NCI-H2196 treated with DMSO at 0.1 percent for 48 hours (cell line): ENCODE measurements at regions not wholly inside any gene's neighbourhood (a gene's known extent, or its start where the extent isn't known, plus 50 kb on each side); places are given as distances from the start of the nearest gene placed in this dataset.
"Not testable (repeated sequence)": the region's sequence is repeated elsewhere in the genome, so short reads cannot be mapped to it uniquely, and the experiment has no call there.

ENCODE experiments used
- DNase-seq: peaks from one replicate; lab custom pipeline; 2025; ENCODE audit not compliant: unreplicated experiment; lab: John Stamatoyannopoulos, UW

GRCh38 chr18:28504066-28504465 lies 327.1 kb upstream of the CDH2 start:
- DNase-seq: no peak

DNA sequence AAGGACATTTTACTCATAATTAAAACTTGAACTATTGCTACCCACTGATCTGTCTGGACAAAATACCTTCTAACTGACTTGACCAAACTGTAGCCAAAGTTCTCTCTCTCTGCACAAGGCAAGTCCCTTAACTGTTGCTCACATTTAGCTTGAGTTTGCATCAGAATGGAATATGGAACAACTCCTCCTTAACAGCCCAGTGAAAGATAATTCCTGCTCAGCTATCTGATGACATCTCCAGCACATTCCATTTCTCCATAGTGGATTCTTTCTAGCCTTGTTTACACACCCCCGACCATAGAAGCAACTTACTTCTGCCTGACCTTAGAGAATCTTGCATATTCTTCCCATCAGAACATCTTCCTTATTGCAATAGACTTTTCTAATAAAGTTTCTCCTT lies 317.2 kb upstream of the CDH2 start:
- DNase-seq: no peak

DNA sequence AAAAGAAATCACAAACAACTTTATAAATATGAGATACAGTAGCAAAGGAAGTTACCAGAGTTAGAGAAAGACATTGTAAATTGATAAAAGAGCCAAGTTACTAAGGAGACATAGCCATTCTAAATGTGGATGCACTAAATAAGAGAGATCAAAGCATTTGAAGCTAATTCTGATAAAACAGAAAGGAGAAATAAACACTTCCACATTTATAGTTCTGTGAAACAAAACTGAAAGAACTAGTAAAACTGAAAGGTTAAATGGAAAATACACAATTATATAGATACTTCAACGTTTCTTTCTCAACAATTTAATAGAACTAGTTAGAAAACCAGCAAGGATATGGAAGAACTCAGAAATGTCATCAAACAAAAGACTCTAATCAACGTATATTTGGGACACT lies 309.0 kb upstream of the CDH2 start:
- no peak for DNase-seq

DNA sequence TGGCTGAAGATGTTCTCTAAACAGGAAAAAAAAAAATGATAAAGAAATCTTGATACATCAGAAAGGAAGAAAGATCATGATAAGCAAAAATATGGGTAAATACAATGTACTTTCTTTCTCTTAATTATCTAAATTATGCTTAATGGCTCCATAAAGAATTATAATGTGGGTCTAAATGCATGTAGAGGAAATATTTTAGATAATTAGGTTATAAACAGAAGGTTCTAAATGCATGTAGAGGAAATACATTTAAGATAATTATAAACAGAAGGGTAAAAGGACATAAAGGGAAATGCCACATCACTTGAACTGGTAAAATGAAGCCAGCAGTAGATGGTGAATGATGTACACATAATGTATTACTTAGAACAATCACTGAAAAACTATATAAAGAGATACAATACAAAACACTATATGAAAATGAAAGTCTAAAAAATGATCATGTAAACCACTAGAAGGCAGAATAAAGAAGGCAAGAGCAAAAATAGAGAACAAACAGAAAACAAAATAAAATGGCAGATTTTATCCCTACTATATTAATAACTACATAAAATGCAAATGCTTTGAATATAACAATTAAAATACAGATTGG lies 308.4 kb upstream of the CDH2 start:
- no peak for DNase-seq

DNA sequence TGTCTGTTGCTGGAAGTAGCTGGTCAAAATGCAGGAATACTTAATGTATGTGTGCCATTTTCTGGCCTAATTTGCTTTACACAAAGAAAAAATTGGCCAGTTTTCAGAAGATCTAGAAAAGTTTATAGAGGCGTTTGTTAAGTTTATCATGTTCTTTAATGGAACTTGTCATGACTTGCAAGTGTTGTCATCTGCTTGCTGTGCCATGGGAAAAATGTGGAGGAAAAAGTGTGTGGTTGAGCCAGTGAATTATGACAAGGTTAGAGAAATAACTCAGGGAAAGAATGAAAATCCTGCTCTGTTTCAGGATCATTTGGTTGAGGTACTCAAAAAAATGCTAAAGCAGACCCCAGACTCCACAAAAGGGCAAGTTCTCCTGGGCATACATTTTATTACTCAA lies 301.6 kb upstream of the CDH2 start:
- no peak for DNase-seq

- no peak for DNase-seq
These were observed 299.4 kb upstream of the CDH2 start for GRCh38 chr18:28476302-28476701.

DNA sequence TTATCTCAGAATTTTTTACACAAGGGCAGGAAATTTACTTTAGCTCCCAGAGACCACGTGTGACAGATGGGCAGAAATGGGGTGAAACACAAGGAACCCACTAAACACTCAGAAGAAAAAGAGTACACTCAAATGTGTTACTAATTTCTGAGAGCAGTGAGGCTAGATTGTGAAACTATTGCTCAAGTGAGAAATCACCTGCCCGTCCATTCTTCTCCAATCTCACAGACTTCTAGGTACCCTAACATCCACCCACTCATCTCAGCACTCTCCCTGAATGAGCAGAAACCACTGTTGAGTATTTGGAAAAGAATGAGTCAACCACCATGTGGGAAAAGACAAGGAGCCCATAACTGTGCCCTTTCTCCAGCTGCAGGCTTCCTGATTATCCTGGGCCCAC lies 293.0 kb upstream of the CDH2 start:
- DNase-seq: no peak

GRCh38 chr18:28468901-28469300 lies 292.0 kb upstream of the CDH2 start:
- no peak for DNase-seq

DNA sequence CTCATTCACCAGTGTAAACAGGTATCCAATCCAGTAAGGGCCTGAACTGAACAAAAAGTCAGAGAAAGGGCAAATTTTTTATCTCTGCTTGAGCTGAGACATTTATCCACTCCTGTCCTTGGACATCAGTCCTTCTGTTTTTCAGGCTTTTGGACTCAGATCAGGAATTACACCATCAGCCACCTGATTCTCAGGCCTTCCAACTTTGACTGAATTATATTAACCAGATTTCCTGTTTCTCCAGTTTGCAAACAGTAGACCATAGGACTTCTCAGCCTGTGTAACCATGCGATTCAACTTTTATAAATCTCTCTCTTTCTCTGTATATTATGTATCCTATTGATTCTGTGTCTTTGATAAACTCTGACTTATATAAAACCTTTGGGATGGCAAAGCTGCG lies 289.3 kb upstream of the CDH2 start:
- DNase-seq: no peak

DNA sequence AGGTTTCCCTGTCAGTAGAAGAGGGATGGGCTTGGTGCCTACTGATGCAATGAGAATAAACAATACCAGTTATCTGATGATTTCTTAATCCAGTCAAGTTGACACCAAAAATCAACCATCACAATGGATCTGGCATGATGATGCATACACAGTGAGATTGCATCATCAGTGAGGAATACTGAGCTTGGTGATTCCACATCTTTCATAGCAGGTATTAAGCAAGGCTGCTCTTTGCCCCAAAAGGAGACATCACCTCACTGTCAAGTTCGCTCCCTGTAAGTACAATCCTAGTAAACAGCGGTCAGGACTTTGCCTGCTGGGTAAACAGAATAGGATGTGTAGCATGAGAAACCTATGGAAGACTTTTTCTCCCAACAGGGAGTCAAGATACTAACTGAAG lies 282.7 kb upstream of the CDH2 start:
- no peak for DNase-seq

- DNase-seq: no peak
These were observed 281.8 kb upstream of the CDH2 start for GRCh38 chr18:28458751-28459150.

GRCh38 chr18:28457784-28458183 lies 280.9 kb upstream of the CDH2 start:
- DNase-seq: no peak

DNA sequence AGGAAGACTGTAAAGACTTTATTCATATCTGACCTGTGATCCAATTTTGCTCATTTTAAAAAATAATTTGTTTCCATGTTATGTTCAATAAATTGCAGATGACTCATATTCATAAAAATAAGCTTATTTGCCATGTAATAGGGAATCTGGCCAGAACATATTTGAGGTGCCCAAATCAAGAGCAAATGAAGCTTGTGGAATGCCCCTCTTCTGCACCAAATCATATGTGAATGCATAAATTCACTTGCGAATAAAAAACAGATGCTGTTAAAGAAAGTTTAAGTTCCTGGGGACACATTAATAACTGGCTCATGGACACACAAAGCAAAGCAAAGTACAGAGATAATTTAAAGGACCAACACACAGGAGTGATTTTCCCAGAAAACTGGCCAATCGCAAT lies 279.0 kb upstream of the CDH2 start:
- DNase-seq: no peak

DNA sequence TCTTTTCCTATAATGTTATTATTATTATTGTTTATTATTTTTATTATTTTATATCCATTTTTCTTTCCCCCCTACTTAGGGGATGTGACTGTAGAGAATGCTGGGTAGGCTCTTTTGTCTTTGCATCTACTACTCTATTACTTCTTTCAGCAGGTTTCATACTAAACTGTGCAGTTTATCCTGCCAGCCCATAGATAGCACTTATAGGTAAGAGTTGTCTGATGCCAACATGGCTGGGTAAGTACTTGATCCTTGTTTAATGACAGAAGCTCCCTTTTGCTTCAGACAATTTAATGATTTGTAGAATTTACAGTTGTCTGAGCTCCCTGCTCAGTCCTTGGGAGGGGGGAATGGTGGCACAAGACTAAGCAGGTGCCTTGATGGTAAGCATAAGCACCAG lies 262.9 kb upstream of the CDH2 start:
- no peak for DNase-seq

DNA sequence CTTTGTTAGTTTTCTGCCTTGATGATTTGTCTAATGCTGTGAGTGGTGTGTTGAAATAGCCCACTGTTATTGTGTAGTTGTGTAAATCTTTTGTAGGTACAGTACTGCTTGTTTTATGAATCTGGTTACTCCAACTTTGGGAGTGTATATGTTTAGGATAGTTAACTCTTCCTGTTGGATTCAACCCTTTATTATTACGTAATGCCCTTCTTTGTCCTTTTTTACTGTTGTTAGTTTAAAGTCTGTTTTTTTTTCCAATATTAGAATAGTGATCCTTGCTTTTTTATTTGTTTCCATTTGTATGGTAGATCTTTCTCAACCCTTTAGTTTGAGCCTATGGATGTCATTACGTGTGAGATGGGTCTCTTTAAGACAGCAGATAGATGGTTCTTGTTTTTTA lies 261.5 kb upstream of the CDH2 start:
- DNase-seq: no peak

- no peak for DNase-seq
These were observed 255.4 kb upstream of the CDH2 start for GRCh38 chr18:28432339-28432738.

DNA sequence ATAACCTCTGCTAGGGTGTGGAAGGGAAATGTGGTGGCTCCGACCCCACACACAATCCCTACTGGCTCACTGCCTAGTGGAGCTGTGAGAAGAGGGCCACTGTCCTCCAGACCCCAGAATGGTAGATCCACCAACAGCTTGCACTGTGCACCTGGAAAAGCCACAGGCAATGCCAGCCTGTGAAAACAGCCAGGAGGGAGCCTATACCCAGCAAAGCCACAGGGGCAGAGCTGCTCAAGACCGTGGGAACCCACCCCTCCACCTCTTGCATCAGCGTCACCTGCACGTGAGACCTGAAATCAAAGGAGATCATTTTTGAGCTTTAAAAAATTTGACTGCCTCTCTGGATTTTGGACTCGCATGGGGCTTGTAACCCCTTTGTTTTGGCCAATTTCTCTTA lies 249.0 kb upstream of the CDH2 start:
- no peak for DNase-seq

- DNase-seq: no peak
These were observed 245.6 kb upstream of the CDH2 start for GRCh38 chr18:28422577-28422976.

- not testable (repeated sequence) for DNase-seq
These were observed 245.0 kb upstream of the CDH2 start for GRCh38 chr18:28421950-28422349.

- DNase-seq: no peak
These were observed 235.6 kb upstream of the CDH2 start for GRCh38 chr18:28412521-28412920.

DNA sequence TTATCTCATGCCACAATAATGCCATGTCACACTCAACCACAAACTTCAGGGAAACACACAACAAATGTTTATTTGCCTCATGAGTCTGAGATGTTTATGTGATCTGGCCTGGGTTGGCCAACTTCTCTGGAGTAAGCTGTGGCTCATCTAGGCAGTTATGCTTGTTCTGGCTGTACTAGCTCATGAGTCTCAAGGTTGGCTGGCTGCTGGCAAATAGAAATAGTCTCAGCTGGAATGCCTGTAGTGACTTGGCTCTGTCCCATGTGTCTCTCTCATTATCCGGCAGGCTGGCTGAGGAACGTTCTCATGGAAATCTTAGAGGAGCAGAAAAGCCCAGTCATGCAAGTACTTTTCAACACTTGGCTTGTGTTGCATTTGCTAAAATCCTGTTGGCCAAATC lies 234.9 kb upstream of the CDH2 start:
- no peak for DNase-seq

DNA sequence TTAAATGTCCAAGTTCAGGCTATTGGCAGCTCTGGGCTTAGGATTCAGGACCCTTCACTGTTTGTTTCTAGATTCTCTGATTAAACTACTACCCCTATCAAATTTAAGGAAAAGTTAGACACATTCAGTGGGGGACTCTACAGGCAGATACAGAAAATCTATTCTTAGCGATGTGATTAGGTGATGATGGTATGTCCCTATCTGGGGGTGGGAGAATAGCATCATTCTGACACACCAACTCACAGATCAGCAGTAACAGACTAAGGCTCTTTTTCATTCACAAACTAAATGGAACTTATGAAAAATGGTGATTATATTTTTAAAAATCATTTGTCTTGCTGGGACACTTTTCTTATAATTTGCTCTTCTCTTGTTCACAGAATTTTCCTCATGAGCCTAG lies 232.9 kb upstream of the CDH2 start:
- DNase-seq: no peak

DNA sequence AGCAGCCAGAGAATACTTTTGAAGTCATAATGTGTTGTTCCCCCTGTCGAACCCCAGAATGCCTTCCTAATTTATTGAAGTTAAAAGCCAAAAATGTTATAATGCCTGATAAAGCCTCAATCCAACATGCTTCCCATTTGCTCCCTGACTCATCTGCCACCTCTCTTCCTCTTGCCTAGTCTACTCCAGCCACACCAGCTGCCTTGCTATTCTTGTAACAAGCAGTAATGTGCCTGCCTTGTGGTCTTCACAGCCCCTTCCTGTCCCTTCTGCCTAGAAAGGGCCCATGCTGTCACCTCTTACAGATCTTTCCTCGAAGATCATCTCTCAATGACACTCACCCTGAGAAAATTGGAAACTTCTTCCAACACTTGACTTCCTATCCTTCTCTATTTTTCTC lies 231.6 kb upstream of the CDH2 start:
- no peak for DNase-seq

GRCh38 chr18:28407681-28408080 lies 230.8 kb upstream of the CDH2 start:
- DNase-seq: no peak
